ENCODE measurements at regions not wholly inside any gene's neighbourhood (a gene's known extent, or its start where the extent isn't known, plus 50 kb on each side); places are given as distances from the start of the nearest gene placed in this dataset.
A peak's percentile ranks its signal among the peaks of the same experiment; 100 is the strongest.

DNA sequence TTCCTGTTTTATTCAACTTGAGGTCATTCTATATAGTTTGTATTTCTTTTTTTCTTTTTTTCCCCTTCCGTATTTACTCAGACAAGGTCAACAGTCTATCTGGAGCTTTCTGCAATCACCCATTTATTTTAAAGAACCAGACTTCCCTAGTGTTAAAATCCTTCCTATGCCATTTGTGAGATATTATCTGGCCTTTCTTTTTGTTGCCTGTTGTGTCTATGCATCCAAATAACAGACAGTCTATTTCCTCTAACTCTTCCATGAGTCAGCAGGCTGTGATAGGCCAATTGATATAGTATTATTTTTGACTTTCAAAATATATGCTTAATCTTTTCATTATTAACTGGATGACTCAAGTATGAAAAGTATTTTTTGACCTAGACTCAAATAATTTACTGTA lies 291.2 kb upstream of the PTPRD start:
- Histone ChIP-seq H3K9me3 (ENCODE audit: control insufficient read depth, low read depth, low read length) (no peaks in the 10 kb centered on the region), H3K9ac (ENCODE audit: low read length) (no peak overlapping the region), H3K4me1 (ENCODE audit: control insufficient read depth, low read depth, low read length) (peaks cover 4% of the 10 kb centered on the region), H3K36me3 (ENCODE audit: control insufficient read depth, low read depth, low read length) (no peaks in the 10 kb centered on the region), H3K27ac (ENCODE audit: low read length) (no peak overlapping the region), H3K4me3 (ENCODE audit: low read length) (no peak overlapping the region), H3K27me3 (ENCODE audit: control insufficient read depth, insufficient read depth, low read length) (no peaks in the 10 kb centered on the region)

DNA sequence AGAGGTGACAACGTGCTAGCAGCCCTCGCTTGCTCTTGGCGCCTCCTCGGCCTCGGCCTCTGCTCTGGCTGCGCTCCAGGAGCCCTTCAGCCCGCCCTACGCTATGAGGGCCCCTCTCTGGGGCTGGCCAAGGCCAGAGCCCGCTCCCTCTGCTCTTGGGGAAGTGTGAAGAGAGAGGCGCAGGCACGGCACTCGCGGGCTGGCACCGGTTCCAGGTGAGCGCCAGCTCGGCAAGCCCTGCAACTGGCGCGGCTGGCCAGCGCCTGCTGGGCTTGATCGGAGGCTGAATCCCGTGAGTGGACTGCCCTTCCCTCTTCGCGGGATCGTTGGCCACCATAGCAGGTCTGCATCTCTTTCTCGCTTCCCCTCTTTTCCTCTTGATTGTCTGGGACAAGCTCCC lies 298.0 kb upstream of the PTPRD start:
- no peaks in the 10 kb centered on the region for H3K36me3 ChIP-seq (ENCODE audit: control insufficient read depth, low read depth, low read length)
- no peak overlapping the region for H3K27ac ChIP-seq (ENCODE audit: low read length)
- no peaks in the 10 kb centered on the region for H3K9me3 ChIP-seq (ENCODE audit: control insufficient read depth, low read depth, low read length)
- H3K9ac ChIP-seq (ENCODE audit: low read length), result no peak overlapping the region
- H3K27me3 ChIP-seq (ENCODE audit: control insufficient read depth, insufficient read depth, low read length), result no peaks in the 10 kb centered on the region
- peaks cover 7% of the 10 kb centered on the region for H3K4me1 ChIP-seq (ENCODE audit: control insufficient read depth, low read depth, low read length)
- no peak overlapping the region for H3K4me3 ChIP-seq (ENCODE audit: low read length)

DNA sequence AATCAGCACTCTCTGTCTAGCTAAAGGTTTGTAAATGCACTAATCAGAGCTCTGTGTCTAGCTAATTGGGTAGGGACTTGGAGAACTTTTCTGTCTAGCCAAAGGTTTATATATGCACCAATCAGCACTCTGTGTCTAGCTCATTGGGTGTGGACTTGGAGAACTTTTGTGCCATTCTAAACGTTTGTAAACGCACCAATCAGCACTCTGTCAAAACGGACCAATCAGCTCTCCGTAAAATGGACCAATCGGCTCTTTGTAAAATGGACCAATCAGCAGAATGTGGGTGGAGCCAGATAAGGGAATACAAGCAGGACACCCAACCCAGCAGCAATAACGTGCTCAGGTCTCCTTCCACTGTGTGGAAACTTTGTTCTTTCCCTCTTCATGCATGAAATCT lies 298.6 kb upstream of the PTPRD start:
- Histone ChIP-seq H3K4me3 (ENCODE audit: low read length) (no peak overlapping the region), H3K4me1 (ENCODE audit: control insufficient read depth, low read depth, low read length) (peaks cover 7% of the 10 kb centered on the region), H3K9ac (ENCODE audit: low read length) (no peak overlapping the region), H3K27me3 (ENCODE audit: control insufficient read depth, insufficient read depth, low read length) (no peaks in the 10 kb centered on the region), H3K27ac (ENCODE audit: low read length) (no peak overlapping the region), H3K36me3 (ENCODE audit: control insufficient read depth, low read depth, low read length) (no peaks in the 10 kb centered on the region), H3K9me3 (ENCODE audit: control insufficient read depth, low read depth, low read length) (no peaks in the 10 kb centered on the region)

DNA sequence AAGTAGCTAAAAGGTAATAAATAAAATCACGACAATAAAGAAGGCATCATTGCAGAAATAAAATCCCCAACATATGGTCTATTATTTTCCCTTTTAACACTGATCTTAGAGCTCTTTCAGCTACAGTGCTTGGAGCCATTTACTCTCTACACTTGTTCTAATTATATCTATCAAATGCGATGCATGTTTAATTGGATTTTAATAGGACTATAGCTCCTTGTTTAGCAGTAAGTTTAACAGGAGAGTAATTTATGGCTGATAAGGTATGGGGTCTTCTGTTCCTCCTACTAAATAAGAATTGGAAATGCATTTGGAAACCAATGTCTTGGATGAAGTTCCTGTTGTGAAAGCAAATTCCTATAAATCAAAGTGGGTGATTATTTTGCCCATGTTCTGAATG lies 304.2 kb upstream of the PTPRD start:
- Histone ChIP-seq H3K4me3 (ENCODE audit: low read length) (no peak overlapping the region), H3K27ac (ENCODE audit: low read length) (no peak overlapping the region), H3K36me3 (ENCODE audit: control insufficient read depth, low read depth, low read length) (no peaks in the 10 kb centered on the region), H3K9me3 (ENCODE audit: control insufficient read depth, low read depth, low read length) (no peaks in the 10 kb centered on the region), H3K4me1 (ENCODE audit: control insufficient read depth, low read depth, low read length) (peaks cover 11% of the 10 kb centered on the region), H3K27me3 (ENCODE audit: control insufficient read depth, insufficient read depth, low read length) (no peaks in the 10 kb centered on the region), H3K9ac (ENCODE audit: low read length) (no peak overlapping the region)

DNA sequence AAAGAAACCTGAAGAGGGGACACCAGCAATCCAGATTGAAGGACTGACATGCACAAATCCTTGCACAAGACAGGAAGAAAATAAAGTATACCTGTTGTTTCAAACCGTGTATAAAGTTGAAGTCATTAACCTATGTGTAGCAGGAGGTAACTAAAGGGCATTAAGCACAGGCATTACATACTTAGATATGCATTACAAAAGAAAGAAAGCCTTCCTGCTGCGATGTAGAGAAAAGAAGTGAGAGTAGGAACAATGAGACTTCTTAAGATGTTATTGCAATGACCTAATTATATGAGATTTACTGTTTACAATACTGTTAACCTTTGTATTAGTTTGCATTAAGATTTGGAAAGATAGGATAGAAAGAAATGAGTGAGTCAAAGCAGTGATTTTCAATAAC lies 308.9 kb upstream of the PTPRD start:
- H3K4me3 ChIP-seq (ENCODE audit: low read length), result peak overlapping the region; percentile 2
- H3K27ac ChIP-seq (ENCODE audit: low read length), result no peak overlapping the region
- peaks cover 22% of the 10 kb centered on the region for H3K4me1 ChIP-seq (ENCODE audit: control insufficient read depth, low read depth, low read length)
- no peaks in the 10 kb centered on the region for H3K9me3 ChIP-seq (ENCODE audit: control insufficient read depth, low read depth, low read length)
- no peaks in the 10 kb centered on the region for H3K36me3 ChIP-seq (ENCODE audit: control insufficient read depth, low read depth, low read length)
- no peak overlapping the region for H3K9ac ChIP-seq (ENCODE audit: low read length)
- no peaks in the 10 kb centered on the region for H3K27me3 ChIP-seq (ENCODE audit: control insufficient read depth, insufficient read depth, low read length)

DNA sequence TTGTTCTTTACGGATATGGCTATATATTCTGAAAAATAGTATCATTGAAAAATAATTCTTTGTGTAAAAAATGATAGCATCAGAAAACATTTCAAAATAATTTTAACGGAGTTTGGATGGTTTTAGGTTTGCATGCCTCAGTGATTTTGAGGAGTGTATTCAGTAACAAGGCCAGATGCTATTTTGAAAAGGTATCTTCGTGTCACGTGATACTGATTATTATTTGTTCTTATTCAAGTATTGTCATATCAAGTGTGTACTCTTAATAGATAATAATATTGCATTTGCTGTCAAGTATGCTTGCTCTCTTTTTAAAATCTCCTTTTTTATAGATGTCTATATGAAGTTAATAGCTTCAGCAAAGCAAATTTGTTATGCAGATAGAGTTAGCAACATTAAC lies 313.1 kb upstream of the PTPRD start:
- H3K27ac ChIP-seq (ENCODE audit: low read length), result no peak overlapping the region
- no peaks in the 10 kb centered on the region for H3K36me3 ChIP-seq (ENCODE audit: control insufficient read depth, low read depth, low read length)
- H3K4me1 ChIP-seq (ENCODE audit: control insufficient read depth, low read depth, low read length), result peaks cover 22% of the 10 kb centered on the region
- no peaks in the 10 kb centered on the region for H3K9me3 ChIP-seq (ENCODE audit: control insufficient read depth, low read depth, low read length)
- no peak overlapping the region for H3K4me3 ChIP-seq (ENCODE audit: low read length)
- H3K27me3 ChIP-seq (ENCODE audit: control insufficient read depth, insufficient read depth, low read length), result no peaks in the 10 kb centered on the region
- H3K9ac ChIP-seq (ENCODE audit: low read length), result no peak overlapping the region

DNA sequence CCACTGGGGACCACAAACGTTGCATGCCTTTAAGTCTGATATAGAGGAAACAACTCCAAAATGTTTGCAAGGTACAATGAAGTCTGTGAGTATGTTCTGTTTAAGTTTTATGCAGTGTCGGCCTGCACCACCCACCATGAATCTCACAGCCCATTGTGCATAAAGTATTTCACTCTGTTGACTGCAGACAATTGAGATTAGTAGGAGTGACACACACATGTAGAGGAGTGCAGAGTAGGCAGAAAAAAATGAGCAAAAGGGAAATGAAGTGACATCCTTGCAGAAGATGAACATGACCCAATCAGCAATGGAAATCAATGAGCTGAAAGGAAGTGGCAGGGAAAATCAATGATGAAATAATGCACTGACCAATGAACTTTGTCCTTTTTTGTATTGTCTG lies 315.6 kb upstream of the PTPRD start:
- H3K4me3 ChIP-seq (ENCODE audit: low read length), result no peak overlapping the region
- no peaks in the 10 kb centered on the region for H3K9me3 ChIP-seq (ENCODE audit: control insufficient read depth, low read depth, low read length)
- peaks cover 4% of the 10 kb centered on the region for H3K4me1 ChIP-seq (ENCODE audit: control insufficient read depth, low read depth, low read length)
- H3K27ac ChIP-seq (ENCODE audit: low read length), result no peak overlapping the region
- no peaks in the 10 kb centered on the region for H3K27me3 ChIP-seq (ENCODE audit: control insufficient read depth, insufficient read depth, low read length)
- no peaks in the 10 kb centered on the region for H3K36me3 ChIP-seq (ENCODE audit: control insufficient read depth, low read depth, low read length)
- H3K9ac ChIP-seq (ENCODE audit: low read length), result no peak overlapping the region

DNA sequence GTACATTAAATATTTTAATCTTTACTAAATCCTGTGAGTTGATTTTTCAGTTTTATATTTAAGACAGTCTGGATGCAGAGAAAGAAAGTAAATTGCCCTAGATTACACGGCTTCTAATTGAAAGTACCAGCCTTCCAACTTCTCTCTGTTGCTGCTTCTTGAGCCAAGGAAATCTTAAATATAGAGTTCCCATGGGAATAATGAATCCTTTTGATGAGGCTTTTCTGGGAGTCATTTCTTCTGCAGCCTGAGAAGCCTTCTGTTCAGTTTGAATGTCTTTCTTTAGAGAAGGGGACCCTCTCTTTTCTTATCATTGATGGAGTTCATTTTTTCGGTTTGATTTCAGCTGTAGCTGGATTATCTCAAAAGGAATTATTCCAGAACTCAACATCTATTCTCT lies 317.3 kb upstream of the PTPRD start:
- Histone ChIP-seq H3K9me3 (ENCODE audit: control insufficient read depth, low read depth, low read length) (no peaks in the 10 kb centered on the region), H3K4me1 (ENCODE audit: control insufficient read depth, low read depth, low read length) (no peaks in the 10 kb centered on the region), H3K36me3 (ENCODE audit: control insufficient read depth, low read depth, low read length) (no peaks in the 10 kb centered on the region), H3K27me3 (ENCODE audit: control insufficient read depth, insufficient read depth, low read length) (no peaks in the 10 kb centered on the region), H3K4me3 (ENCODE audit: low read length) (no peak overlapping the region), H3K9ac (ENCODE audit: low read length) (no peak overlapping the region), H3K27ac (ENCODE audit: low read length) (no peak overlapping the region)

DNA sequence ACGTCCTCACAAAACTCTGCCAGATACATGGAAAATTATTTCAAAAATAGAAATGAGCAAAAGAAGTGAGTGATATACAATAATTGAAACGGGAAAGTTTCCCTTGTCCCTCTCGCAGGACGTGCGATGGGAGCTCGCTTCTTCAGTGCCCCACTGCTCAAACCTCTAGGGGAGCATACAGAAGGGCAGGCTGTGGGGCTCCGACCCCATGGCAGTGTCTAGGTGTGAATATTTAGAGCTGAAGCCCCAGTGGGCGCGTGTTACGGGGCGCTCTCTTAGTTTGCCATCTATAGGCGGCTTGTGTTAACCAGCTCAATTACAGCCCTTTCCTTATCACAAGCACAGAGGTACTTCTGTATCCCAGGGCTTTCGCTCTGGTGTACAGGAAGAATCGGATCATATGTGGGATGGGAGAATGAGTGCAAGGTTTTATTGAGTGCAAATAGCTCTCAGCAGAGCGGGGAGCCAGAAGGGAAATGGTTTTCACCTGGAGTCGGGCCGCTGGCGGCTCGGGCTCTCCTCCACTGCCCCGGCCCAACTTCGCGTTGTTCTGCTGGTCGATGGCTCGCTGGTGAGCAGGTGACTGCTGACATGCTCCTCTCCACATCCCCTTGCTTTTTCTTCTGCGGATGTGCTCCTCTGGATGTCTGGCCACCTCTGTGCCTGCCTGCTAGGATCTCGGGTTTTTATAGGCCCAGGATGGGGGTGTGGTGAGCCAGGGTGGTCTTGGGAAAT lies 334.0 kb upstream of the PTPRD start:
- Histone ChIP-seq H3K4me1 (ENCODE audit: control insufficient read depth, low read depth, low read length) (no peaks in the 10 kb centered on the region), H3K4me3 (ENCODE audit: low read length) (no peak overlapping the region), H3K9me3 (ENCODE audit: control insufficient read depth, low read depth, low read length) (no peaks in the 10 kb centered on the region), H3K9ac (ENCODE audit: low read length) (no peak overlapping the region), H3K27ac (ENCODE audit: low read length) (no peak overlapping the region), H3K36me3 (ENCODE audit: control insufficient read depth, low read depth, low read length) (no peaks in the 10 kb centered on the region), H3K27me3 (ENCODE audit: control insufficient read depth, insufficient read depth, low read length) (no peaks in the 10 kb centered on the region)

DNA sequence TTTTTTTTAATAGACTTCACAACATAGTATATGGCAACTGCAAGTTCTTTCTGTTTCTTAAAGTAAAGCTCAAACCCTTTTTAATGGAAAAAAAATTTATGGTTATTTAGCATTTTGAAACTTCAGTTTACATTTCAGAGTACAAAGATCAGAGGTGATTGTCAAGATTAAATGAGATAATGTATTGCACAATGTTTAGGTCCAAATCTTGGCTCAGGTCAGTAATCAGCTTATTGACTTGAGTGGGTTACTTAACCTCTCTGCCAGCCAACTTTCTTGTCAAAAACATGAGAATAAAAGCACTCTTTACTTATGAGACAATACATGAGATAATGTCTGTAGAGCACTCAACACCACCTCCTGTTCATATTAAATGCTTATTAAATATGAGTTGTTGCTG lies 345.1 kb upstream of the PTPRD start:
- H3K9me3 ChIP-seq (ENCODE audit: control insufficient read depth, low read depth, low read length), result no peaks in the 10 kb centered on the region
- H3K4me3 ChIP-seq (ENCODE audit: low read length), result no peak overlapping the region
- H3K27me3 ChIP-seq (ENCODE audit: control insufficient read depth, insufficient read depth, low read length), result no peaks in the 10 kb centered on the region

DNA sequence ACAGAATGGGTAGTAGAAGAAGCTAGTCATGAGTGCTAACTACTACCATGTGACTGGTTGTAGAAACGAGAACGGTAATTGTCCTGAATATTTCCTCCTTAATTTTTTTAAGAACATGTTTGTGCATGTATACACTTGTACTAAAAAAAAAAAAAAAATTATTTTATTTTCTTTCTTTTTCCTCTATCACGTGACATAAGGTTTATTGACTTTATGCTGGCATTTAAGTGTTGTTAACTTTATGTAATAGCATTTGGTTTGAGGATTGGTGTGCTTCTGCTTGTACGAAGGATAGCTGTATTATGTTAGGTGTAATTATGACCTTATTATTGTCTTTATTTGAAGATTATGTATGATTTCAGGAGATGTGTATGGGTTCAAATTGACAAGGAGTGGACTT lies 349.1 kb upstream of the PTPRD start:
- Histone ChIP-seq H3K27ac (ENCODE audit: low read length) (no peak overlapping the region), H3K9ac (ENCODE audit: low read length) (no peak overlapping the region), H3K4me1 (ENCODE audit: control insufficient read depth, low read depth, low read length) (no peaks in the 10 kb centered on the region), H3K36me3 (ENCODE audit: control insufficient read depth, low read depth, low read length) (no peaks in the 10 kb centered on the region), H3K4me3 (ENCODE audit: low read length) (no peak overlapping the region), H3K27me3 (ENCODE audit: control insufficient read depth, insufficient read depth, low read length) (no peaks in the 10 kb centered on the region), H3K9me3 (ENCODE audit: control insufficient read depth, low read depth, low read length) (no peaks in the 10 kb centered on the region)

More for the DNA sequence above, 345.1 kb upstream of the PTPRD start:
- H3K27ac ChIP-seq (ENCODE audit: low read length), result no peak overlapping the region
- H3K4me1 ChIP-seq (ENCODE audit: control insufficient read depth, low read depth, low read length), result peaks cover 7% of the 10 kb centered on the region
- no peak overlapping the region for H3K9ac ChIP-seq (ENCODE audit: low read length)
- H3K36me3 ChIP-seq (ENCODE audit: control insufficient read depth, low read depth, low read length), result no peaks in the 10 kb centered on the region

DNA sequence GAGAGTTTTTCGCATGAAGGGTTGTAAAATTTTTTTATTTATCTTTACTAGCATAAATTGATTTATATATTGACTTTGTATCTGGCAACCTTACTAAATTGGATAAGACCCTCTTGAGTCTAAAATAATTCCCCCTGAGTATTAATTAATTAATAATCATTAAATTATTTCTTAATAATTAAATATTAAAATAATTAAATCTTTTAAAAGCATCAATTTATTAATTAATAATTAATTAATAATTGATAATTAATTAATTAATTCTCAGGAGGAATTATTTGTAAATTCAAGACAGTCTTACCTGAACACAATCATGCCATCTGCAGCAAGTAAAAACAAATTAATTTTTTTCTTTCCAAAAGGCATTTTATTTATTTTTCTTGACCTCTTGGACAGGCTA lies 370.4 kb upstream of the PTPRD start:
- Histone ChIP-seq H3K27ac (ENCODE audit: low read length) (no peak overlapping the region), H3K4me3 (ENCODE audit: low read length) (no peak overlapping the region), H3K4me1 (ENCODE audit: control insufficient read depth, low read depth, low read length) (no peaks in the 10 kb centered on the region), H3K36me3 (ENCODE audit: control insufficient read depth, low read depth, low read length) (no peaks in the 10 kb centered on the region), H3K27me3 (ENCODE audit: control insufficient read depth, insufficient read depth, low read length) (no peaks in the 10 kb centered on the region), H3K9ac (ENCODE audit: low read length) (no peak overlapping the region), H3K9me3 (ENCODE audit: control insufficient read depth, low read depth, low read length) (no peaks in the 10 kb centered on the region)

Data from iPS-18a (cell line).